Left ventricle myocardium inferior (tissue), 1 donor: ENCODE measurements at regions not wholly inside any gene's neighbourhood (a gene's known extent, or its start where the extent isn't known, plus 50 kb on each side); places are given as distances from the start of the nearest gene placed in this dataset.

Source experiments
- DNase-seq: peaks from one replicate; pipeline ENCODE4 v3.0.0-alpha.2; 2020
- H3K27ac ChIP-seq: fragments of 200-600 bp; replicated peaks from 2 replicates; pipeline ENCODE4 v1.8.0; 2021
- H3K27me3 ChIP-seq: fragments of 200-600 bp; 2 replicates; pipeline ENCODE4 v1.8.0; 2021; ENCODE audit warnings: low read depth
- H3K36me3 ChIP-seq: fragments of 200-600 bp; 2 replicates; pipeline ENCODE4 v1.8.0; 2021
- H3K4me1 ChIP-seq: fragments of 200-600 bp; 2 replicates; pipeline ENCODE4 v1.8.0; 2021
- H3K4me3 ChIP-seq: fragments of 200-600 bp; 2 replicates; pipeline ENCODE4 v1.8.0; 2021; ENCODE audit warnings: mild to moderate bottlenecking, moderate library complexity
- H3K9me3 ChIP-seq: fragments of 200-600 bp; replicated peaks from 2 replicates; pipeline ENCODE4 v1.8.0; 2021
- CTCF ChIP-seq: fragments of 200-600 bp; IDR thresholded peaks from 2 replicates; pipeline ENCODE4 v1.8.0; 2021; ENCODE audit warnings: antibody characterized with exemption, mild to moderate bottlenecking, borderline replicate concordance
- intact Hi-C: fragments of 100-400 bp; cut with micrococcal nuclease; formaldehyde crosslinking; loops from one replicate; pipeline ENCODE4 v1.11.0; 2022
- donor health status: DM: no; HTN: yes; CAD: no; lungs with severe emphysema.

- peaks cover 45% of the 10 kb centered on the region for H3K27me3 ChIP-seq
- intact Hi-C loops, result no loop called here
- H3K9me3 ChIP-seq, result no peaks in the 10 kb centered on the region
- no peak for DNase-seq
- no peak overlapping the region for H3K4me3 ChIP-seq
- TF ChIP-seq CTCF, result no peak
- no peaks in the 10 kb centered on the region for H3K36me3 ChIP-seq
- H3K4me1 ChIP-seq, result no peaks in the 10 kb centered on the region
- no peak overlapping the region for H3K27ac ChIP-seq
Observed at GRCh38 chr7:98724591-98724990, 107.5 kb downstream of the NPTX2 start.

- H3K9me3 ChIP-seq, result no peaks in the 10 kb centered on the region
- no peak overlapping the region for H3K4me3 ChIP-seq
- H3K36me3 ChIP-seq, result no peaks in the 10 kb centered on the region
- intact Hi-C loops, result no loop called here
- peaks cover 41% of the 10 kb centered on the region for H3K27me3 ChIP-seq
- no peak overlapping the region for H3K27ac ChIP-seq
- no peak for TF ChIP-seq CTCF
- no peaks in the 10 kb centered on the region for H3K4me1 ChIP-seq
- no peak for DNase-seq
Observed at GRCh38 chr7:98727146-98727709, 110.1 kb downstream of the NPTX2 start.

- no peak for TF ChIP-seq CTCF
- Histone ChIP-seq H3K4me1 (no peaks in the 10 kb centered on the region), H3K36me3 (no peaks in the 10 kb centered on the region), H3K27ac (no peak overlapping the region), H3K4me3 (no peak overlapping the region), H3K27me3 (peaks cover 47% of the 10 kb centered on the region), H3K9me3 (peaks cover 10% of the 10 kb centered on the region)
- DNase-seq, result no peak
- intact Hi-C loops, result no loop called here
Observed at GRCh38 chr7:98728555-98728954, 111.5 kb downstream of the NPTX2 start.

GRCh38 chr7:98729121-98729520 lies 112.0 kb downstream of the NPTX2 start:
- H3K27ac ChIP-seq, result no peak overlapping the region
- no peaks in the 10 kb centered on the region for H3K36me3 ChIP-seq
- no peaks in the 10 kb centered on the region for H3K4me1 ChIP-seq
- no peak overlapping the region for H3K4me3 ChIP-seq
- H3K27me3 ChIP-seq, result peaks cover 47% of the 10 kb centered on the region
- peaks cover 10% of the 10 kb centered on the region for H3K9me3 ChIP-seq
- intact Hi-C loops, result no loop called here
- TF ChIP-seq CTCF, result no peak
- DNase-seq, result no peak

- no peak for DNase-seq
- no peaks in the 10 kb centered on the region for H3K36me3 ChIP-seq
- H3K27me3 ChIP-seq, result peaks cover 47% of the 10 kb centered on the region
- intact Hi-C loops, result no loop called here
- no peak for TF ChIP-seq CTCF
- no peak overlapping the region for H3K27ac ChIP-seq
- peaks cover 10% of the 10 kb centered on the region for H3K9me3 ChIP-seq
- no peaks in the 10 kb centered on the region for H3K4me1 ChIP-seq
- H3K4me3 ChIP-seq, result no peak overlapping the region
Observed at GRCh38 chr7:98730326-98730725, 113.2 kb downstream of the NPTX2 start.
